Lung (tissue), 11 donors: ENCODE measurements at regions not wholly inside any gene's neighbourhood (a gene's known extent, or its start where the extent isn't known, plus 50 kb on each side); places are given as distances from the start of the nearest gene placed in this dataset.

Experiments used
- ATAC-seq: fragments of 200-7000 bp; cut with Tn5 transposase; one replicate; pipeline ENCODE4 v1.9.1; 2020; ENCODE audit warnings: moderate number of reproducible peaks; ENCODE audit not compliant: insufficient read depth, low FRiP score
- DNase-seq, 3 donors: peaks; one replicate each; pipeline ENCODE4 v3.0.0-alpha.2; 2013 to 2017
- H3K27ac ChIP-seq, 2 donors: one replicate each; pipeline ENCODE4 v1.5.1; 2013; ENCODE audit warnings: mild to moderate bottlenecking in 2 of 2, moderate library complexity in 2 of 2, control low read depth in 1 of 2, inconsistent platforms in 1 of 2, low read depth in 1 of 2, low read length in 1 of 2
- H3K27me3 ChIP-seq, 3 donors: one replicate each; pipeline ENCODE4 v1.5.1; 2013; ENCODE audit warnings: low read length in 2 of 3; ENCODE audit not compliant: control insufficient read depth in 3 of 3, insufficient read depth in 3 of 3
- H3K36me3 ChIP-seq, 4 donors: one replicate each; pipeline ENCODE4 v1.5.1; 2013; ENCODE audit warnings: low read length in 4 of 4, mild to moderate bottlenecking in 1 of 4, moderate library complexity in 1 of 4; ENCODE audit not compliant: control insufficient read depth in 4 of 4, insufficient read depth in 4 of 4
- H3K4me1 ChIP-seq, 5 donors: one replicate each; pipeline ENCODE4 v1.5.1; 2013; ENCODE audit warnings: low read length in 5 of 5, mild to moderate bottlenecking in 2 of 5, moderate library complexity in 1 of 5; ENCODE audit not compliant: control insufficient read depth in 5 of 5, insufficient read depth in 5 of 5
- H3K4me3 ChIP-seq: one replicate; pipeline ENCODE4 v1.5.1; 2013; ENCODE audit warnings: mild to moderate bottlenecking, control low read depth, moderate library complexity
- H3K9ac ChIP-seq, 2 donors: one replicate each; pipeline ENCODE4 v1.5.1; 2013; ENCODE audit warnings: low read length in 2 of 2, control low read depth in 1 of 2; ENCODE audit not compliant: insufficient read depth in 1 of 2
- H3K9me3 ChIP-seq, 4 donors: one replicate each; pipeline ENCODE4 v1.5.1; 2013; ENCODE audit warnings: low read length in 3 of 4, mild to moderate bottlenecking in 1 of 4, moderate library complexity in 1 of 4; ENCODE audit not compliant: control insufficient read depth in 4 of 4, insufficient read depth in 3 of 4
- WGBS, 2 donors: extraction: QIAGEN DNeasy Blood & Tissue Kit; methylation state at CpG; one replicate each; pipeline ENCODE4 v1.1.7; 2013; 5-methylcytosine and 5-hydroxymethylcytosine counted together
- TF ChIP-seq, protein P1 (sequence below): IDR thresholded peaks from 2 replicates; pipeline ENCODE4 v1.5.1; 2012; ENCODE audit warnings: mild to moderate bottlenecking; ENCODE audit errors: control extremely low read depth, extremely low read depth
- donor health status: control.
- donor health status: control.
- donor health status: Bipolar disorder and iron deficiency.
- donor health status: healthy.
- donor health status: DM: yes; HTN: yes; CAD: no.

DNA sequence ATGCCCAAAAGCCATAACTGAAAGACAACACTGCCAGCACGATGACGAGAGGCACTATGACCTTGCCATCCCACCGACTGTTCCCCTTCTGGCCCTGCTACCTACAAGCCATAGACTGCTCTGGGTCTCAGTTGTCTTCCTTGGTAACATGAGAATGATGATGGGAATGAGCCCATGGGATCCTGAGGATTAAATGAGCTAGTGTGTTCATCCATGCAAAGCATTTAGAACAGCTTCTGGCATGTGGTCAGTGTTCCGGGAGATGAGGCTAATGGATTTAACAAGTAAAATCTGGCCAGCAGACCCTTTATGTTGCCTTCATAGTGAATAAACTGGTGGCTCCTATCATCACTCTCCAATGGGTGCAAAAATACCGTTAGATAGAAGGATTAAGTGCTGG is 62.4 kb upstream of the WDR11 start:
- Histone ChIP-seq H3K4me1 (no peaks in the 10 kb centered on the region), H3K9ac (no peak overlapping the region), H3K36me3 (no peaks in the 10 kb centered on the region), H3K27me3 (no peaks in the 10 kb centered on the region), H3K9me3 (no peaks in the 10 kb centered on the region), H3K4me3 (no peak overlapping the region), H3K27ac (no peak overlapping the region)
- WGBS, 2 donors, result 91 to 94% methylated on average over 5 of the region's 5 CpGs
- ATAC-seq, result no peak
- no peak for DNase-seq
- TF ChIP-seq, protein P1, sequence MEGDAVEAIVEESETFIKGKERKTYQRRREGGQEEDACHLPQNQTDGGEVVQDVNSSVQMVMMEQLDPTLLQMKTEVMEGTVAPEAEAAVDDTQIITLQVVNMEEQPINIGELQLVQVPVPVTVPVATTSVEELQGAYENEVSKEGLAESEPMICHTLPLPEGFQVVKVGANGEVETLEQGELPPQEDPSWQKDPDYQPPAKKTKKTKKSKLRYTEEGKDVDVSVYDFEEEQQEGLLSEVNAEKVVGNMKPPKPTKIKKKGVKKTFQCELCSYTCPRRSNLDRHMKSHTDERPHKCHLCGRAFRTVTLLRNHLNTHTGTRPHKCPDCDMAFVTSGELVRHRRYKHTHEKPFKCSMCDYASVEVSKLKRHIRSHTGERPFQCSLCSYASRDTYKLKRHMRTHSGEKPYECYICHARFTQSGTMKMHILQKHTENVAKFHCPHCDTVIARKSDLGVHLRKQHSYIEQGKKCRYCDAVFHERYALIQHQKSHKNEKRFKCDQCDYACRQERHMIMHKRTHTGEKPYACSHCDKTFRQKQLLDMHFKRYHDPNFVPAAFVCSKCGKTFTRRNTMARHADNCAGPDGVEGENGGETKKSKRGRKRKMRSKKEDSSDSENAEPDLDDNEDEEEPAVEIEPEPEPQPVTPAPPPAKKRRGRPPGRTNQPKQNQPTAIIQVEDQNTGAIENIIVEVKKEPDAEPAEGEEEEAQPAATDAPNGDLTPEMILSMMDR, result no peak

DNA sequence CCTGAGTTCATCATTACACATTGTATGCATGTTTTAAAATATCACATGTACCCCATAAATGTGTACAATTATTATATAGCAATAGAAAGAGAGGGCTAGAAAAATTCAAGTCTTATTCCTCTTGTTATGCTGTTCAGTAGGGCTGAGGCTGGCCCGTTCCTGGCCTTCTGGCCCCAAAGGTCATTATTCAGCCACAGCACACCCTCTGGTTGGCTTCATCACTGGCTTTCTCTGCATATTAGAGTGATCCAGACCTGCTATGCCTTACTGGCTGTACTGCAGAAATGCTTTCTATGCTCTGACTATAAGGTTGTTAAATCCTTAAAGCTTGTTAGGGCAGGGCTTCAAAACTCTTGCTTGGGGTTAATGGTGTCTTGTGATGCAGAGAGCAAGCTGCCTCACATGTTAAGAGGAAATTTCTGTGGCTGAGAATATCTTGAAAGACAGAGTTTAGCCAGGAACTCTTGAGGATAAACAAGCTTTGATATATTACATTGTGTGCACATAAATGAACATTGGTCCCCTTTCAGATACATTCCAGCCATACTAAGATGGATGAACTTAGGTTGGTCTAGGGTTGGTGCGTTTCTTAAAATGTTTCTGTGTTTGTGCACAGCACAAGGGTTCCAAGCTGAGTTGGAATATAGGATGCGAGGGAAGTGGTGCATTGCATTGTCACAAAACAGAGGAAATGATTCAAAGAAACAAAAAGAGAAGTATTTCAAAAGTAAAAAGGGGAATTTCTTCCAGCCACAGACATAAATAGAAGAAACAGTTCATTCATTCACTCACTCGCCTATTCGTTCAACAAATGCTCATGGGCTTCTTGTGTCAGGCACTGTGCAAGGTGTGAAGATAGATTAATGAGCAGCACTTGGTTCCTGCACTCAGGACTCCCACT is 61.6 kb upstream of the WDR11 start:
- no peak overlapping the region for H3K27ac ChIP-seq
- DNase-seq (no peak), ATAC-seq (no peak)
- no peaks in the 10 kb centered on the region for H3K4me1 ChIP-seq
- peaks cover 0 to 2% (median 0%) of the 10 kb centered on the region in 4 donors for H3K9me3 ChIP-seq
- no peaks in the 10 kb centered on the region for H3K27me3 ChIP-seq
- WGBS, 2 donors, result 30 to 50% methylated on average over 5 of the region's 5 CpGs
- no peak overlapping the region for H3K9ac ChIP-seq
- H3K36me3 ChIP-seq, result no peaks in the 10 kb centered on the region
- TF ChIP-seq, protein P1, result no peak
- no peak overlapping the region for H3K4me3 ChIP-seq

DNA sequence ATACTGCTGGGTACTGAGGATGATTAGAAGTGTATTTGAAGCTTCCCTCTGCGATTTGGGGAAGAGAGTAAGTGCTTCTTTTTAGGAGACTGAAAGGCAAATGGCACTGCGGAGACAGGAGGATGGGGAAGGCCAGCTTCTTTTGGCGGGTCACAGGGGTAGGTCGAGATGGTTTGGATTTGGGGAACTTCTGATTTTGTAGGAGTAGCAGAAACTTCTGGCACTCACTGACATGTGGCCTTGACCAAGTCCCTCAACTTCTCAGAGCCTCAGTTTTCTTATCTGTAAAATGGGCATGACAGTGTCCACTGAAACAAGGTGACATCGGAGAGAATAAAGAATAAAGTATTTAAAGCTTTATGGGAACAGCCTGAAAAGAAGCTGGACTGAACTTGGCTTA is 59.8 kb upstream of the WDR11 start:
- Histone ChIP-seq H3K27me3 (no peaks in the 10 kb centered on the region), H3K36me3 (no peaks in the 10 kb centered on the region), H3K4me1 (no peaks in the 10 kb centered on the region), H3K9me3 (peaks cover 0 to 2% (median 0%) of the 10 kb centered on the region in 4 donors), H3K4me3 (no peak overlapping the region), H3K27ac (no peak overlapping the region), H3K9ac (no peak overlapping the region)
- WGBS, 2 donors, result 84 to 86% methylated on average over 5 of the region's 5 CpGs
- no peak for DNase-seq
- TF ChIP-seq, protein P1, result no peak
- ATAC-seq, result no peak

DNA sequence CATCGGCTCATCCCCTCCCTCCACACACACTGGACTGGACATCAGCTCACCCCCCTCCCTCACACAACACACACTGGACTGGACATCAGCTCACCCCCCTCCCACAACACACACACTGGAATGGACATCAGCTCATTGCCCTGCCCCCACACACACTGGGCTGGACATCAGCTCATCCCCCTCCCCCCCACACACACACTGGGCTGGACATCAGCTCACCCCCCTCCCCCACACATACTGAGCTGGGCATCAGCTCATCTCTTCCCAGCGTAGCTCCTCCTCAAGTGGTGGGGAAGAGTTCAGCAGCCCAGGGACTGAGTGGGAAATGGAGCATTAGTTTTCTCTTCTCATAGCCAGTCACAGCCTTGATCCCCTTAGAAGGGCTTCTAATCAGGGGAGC is 58.1 kb upstream of the WDR11 start:
- TF ChIP-seq, protein P1, result no peak

More for the DNA sequence above, 58.1 kb upstream of the WDR11 start:
- Histone ChIP-seq H3K27me3 (no peaks in the 10 kb centered on the region), H3K4me1 (no peaks in the 10 kb centered on the region), H3K27ac (no peak overlapping the region), H3K4me3 (no peak overlapping the region), H3K9me3 (peaks cover 0 to 2% (median 0%) of the 10 kb centered on the region in 4 donors), H3K36me3 (no peaks in the 10 kb centered on the region), H3K9ac (no peak overlapping the region)
- 61 to 84% methylated on average over 2 of the region's 2 CpGs for WGBS, 2 donors
- no peak for ATAC-seq
- no peak for DNase-seq
